GM23338 (cell line): ENCODE measurements at regions not wholly inside any gene's neighbourhood (a gene's known extent, or its start where the extent isn't known, plus 50 kb on each side); places are given as distances from the start of the nearest gene placed in this dataset.

Source experiments
- ATAC-seq: fragments of 200-7000 bp; cut with Tn5 transposase; 3 replicates; pipeline ENCODE4 v1.9.1; 2020
- DNase-seq: peaks from one replicate; pipeline ENCODE4 v3.0.0-alpha.2; 2015; ENCODE audit warnings: low spot score
- H2AFZ ChIP-seq: fragments of 200-600 bp; sonication (generic); 2 replicates; pipeline ENCODE4 v1.8.0; 2016; ENCODE audit warnings: antibody characterized with exemption, mild to moderate bottlenecking, moderate library complexity
- H3F3A ChIP-seq: fragments of 200-600 bp; sonication (generic); replicated peaks from 2 replicates; pipeline ENCODE4 v1.8.0; 2017; ENCODE audit warnings: antibody characterized with exemption, mixed run types, low read depth
- H3K27ac ChIP-seq: fragments of 200-600 bp; sonication (generic); 2 replicates; pipeline ENCODE4 v1.6.1; 2016; ENCODE audit warnings: low read depth
- H3K27me3 ChIP-seq: fragments of 200-600 bp; sonication (generic); 2 replicates; pipeline ENCODE4 v1.8.0; 2016; ENCODE audit warnings: mild to moderate bottlenecking, mixed run types, moderate library complexity; ENCODE audit not compliant: insufficient read depth
- H3K36me3 ChIP-seq: fragments of 200-600 bp; sonication (generic); 2 replicates; pipeline ENCODE4 v1.8.0; 2016; ENCODE audit warnings: mild to moderate bottlenecking; ENCODE audit not compliant: insufficient read depth
- H3K4me1 ChIP-seq: fragments of 200-600 bp; sonication (generic); 2 replicates; pipeline ENCODE4 v1.8.0; 2016; ENCODE audit warnings: mild to moderate bottlenecking, moderate library complexity; ENCODE audit not compliant: insufficient read depth
- H3K4me2 ChIP-seq: fragments of 200-600 bp; sonication (generic); 2 replicates; pipeline ENCODE4 v1.7.1; 2017; ENCODE audit warnings: mixed run types
- H3K4me3 ChIP-seq: fragments of 200-600 bp; sonication (generic); 2 replicates; pipeline ENCODE4 v1.6.1; 2016; ENCODE audit warnings: mixed run types
- H3K79me2 ChIP-seq: fragments of 200-600 bp; sonication (generic); replicated peaks from 2 replicates; pipeline ENCODE4 v1.8.0; 2017; ENCODE audit warnings: mild to moderate bottlenecking; ENCODE audit not compliant: insufficient read depth
- H3K9me2 ChIP-seq: fragments of 200-600 bp; sonication (generic); 2 replicates; pipeline ENCODE4 v1.8.0; 2017; ENCODE audit not compliant: insufficient read depth
- H4K20me1 ChIP-seq: fragments of 200-600 bp; sonication (generic); replicated peaks from 2 replicates; pipeline ENCODE4 v1.8.0; 2017; ENCODE audit warnings: mild to moderate bottlenecking; ENCODE audit not compliant: insufficient read depth
- H3K27ac Mint-ChIP-seq: 2 replicates; pipeline ENCODE4 v1.8.0; 2020; ENCODE audit warnings: inconsistent platforms, mild to moderate bottlenecking, moderate library complexity, mixed read lengths
- H3K27me3 Mint-ChIP-seq: 3 replicates; pipeline ENCODE4 v1.8.0; 2022; ENCODE audit warnings: low read depth, mild to moderate bottlenecking, moderate library complexity, mixed read lengths, inconsistent platforms; ENCODE audit not compliant: insufficient read depth, poor library complexity
- H3K36me3 Mint-ChIP-seq: 3 replicates; pipeline ENCODE4 v1.8.0; 2021; ENCODE audit warnings: low read depth, mild to moderate bottlenecking, inconsistent platforms, moderate library complexity, mixed read lengths
- H3K4me1 Mint-ChIP-seq: 3 replicates; pipeline ENCODE4 v1.8.0; 2020; ENCODE audit warnings: mild to moderate bottlenecking, inconsistent platforms, mixed read lengths
- H3K4me3 Mint-ChIP-seq: 3 replicates; pipeline ENCODE4 v1.8.0; 2021; ENCODE audit warnings: moderate library complexity, mild to moderate bottlenecking, inconsistent platforms, mixed read lengths
- H3K9me3 Mint-ChIP-seq: 3 replicates; pipeline ENCODE4 v1.8.0; 2020; ENCODE audit warnings: moderate library complexity, mild to moderate bottlenecking, inconsistent platforms, mixed read lengths
- ETS1 ChIP-seq: IDR thresholded peaks from 2 replicates; pipeline ENCODE4 v1.6.1; 2016; ENCODE audit warnings: antibody characterized with exemption
- NANOG ChIP-seq: IDR thresholded peaks from 2 replicates; pipeline ENCODE4 v1.6.1; 2016; ENCODE audit warnings: antibody characterized with exemption, borderline replicate concordance
- POLR2AphosphoS5 ChIP-seq: IDR thresholded peaks from 2 replicates; pipeline ENCODE4 v1.6.1; 2016; ENCODE audit warnings: antibody characterized with exemption, low read depth
- ZNF114 ChIP-seq: fragments of 250-450 bp; sonication (Bioruptor Pico); IDR thresholded peaks from 2 replicates; pipeline ENCODE4 v1.5.0; 2020; ENCODE audit warnings: mild to moderate bottlenecking, moderate library complexity
- ZNF462 ChIP-seq: fragments of 250-450 bp; sonication (Bioruptor Pico); IDR thresholded peaks from 2 replicates; pipeline ENCODE4 v1.5.0; 2020; ENCODE audit warnings: mild to moderate bottlenecking, moderate library complexity

- Histone ChIP-seq H3K9me2 (no peaks in the 10 kb centered on the region), H3K27me3 (no peaks in the 10 kb centered on the region), H3K27ac (no peak overlapping the region), H3K4me1 (0 out of 2 replicates have a peak, but pooled peaks cover 4% of the 10 kb centered on the region), H3K36me3 (no peaks in the 10 kb centered on the region), H3K4me2 (no peak overlapping the region), H4K20me1 (no peaks in the 10 kb centered on the region), H3F3A (no peaks in the 10 kb centered on the region), H3K4me3 (no peak overlapping the region), H3K79me2 (no peaks in the 10 kb centered on the region), H2AFZ (peak overlapping the region; percentile 29; the same call in 1 of the 2 replicates)
- no peak overlapping the region for H3K27ac Mint-ChIP-seq
- peaks cover 3% of the 10 kb centered on the region for H3K27me3 Mint-ChIP-seq
- H3K9me3 Mint-ChIP-seq: no peaks in the 10 kb centered on the region
- H3K36me3 Mint-ChIP-seq: no peaks in the 10 kb centered on the region
- peaks cover 3% of the 10 kb centered on the region; the same call in 1 of the 3 replicates for H3K4me1 Mint-ChIP-seq
- DNase-seq (no peak), ATAC-seq (peak; percentile 54)
- no peak for TF ChIP-seq ZNF114 (CRISPR knock-in tag)
- TF ChIP-seq ZNF462: 0 out of 2 replicates have a peak, but pooled peaks have one; percentile 17
- H3K4me3 Mint-ChIP-seq: no peak overlapping the region
Measured at GRCh38 chr4:147025042-147025441, 79.4 kb upstream of the TTC29 start.

GRCh38 chr4:147029296-147029695, 83.6 kb upstream of the TTC29 start:
- TF ChIP-seq POLR2AphosphoS5: no peak
- TF ChIP-seq ETS1: no peak
- TF ChIP-seq NANOG: no peak
- Histone ChIP-seq H3K79me2 (no peaks in the 10 kb centered on the region), H3K4me1 (peaks cover 12% of the 10 kb centered on the region; the same call in 1 of the 2 replicates), H3K27me3 (no peaks in the 10 kb centered on the region), H3K4me2 (no peak overlapping the region), H2AFZ (no peak overlapping the region), H3F3A (no peaks in the 10 kb centered on the region), H4K20me1 (no peaks in the 10 kb centered on the region), H3K36me3 (no peaks in the 10 kb centered on the region), H3K9me2 (no peaks in the 10 kb centered on the region), H3K4me3 (no peak overlapping the region), H3K27ac (no peak overlapping the region)
- H3K4me3 Mint-ChIP-seq: no peak overlapping the region
- ATAC-seq (no peak), DNase-seq (no peak)
- H3K4me1 Mint-ChIP-seq: peaks cover 7% of the 10 kb centered on the region; the same call in 2 of the 3 replicates
- H3K27ac Mint-ChIP-seq: no peak overlapping the region
- no peaks in the 10 kb centered on the region for H3K27me3 Mint-ChIP-seq
- H3K9me3 Mint-ChIP-seq: no peaks in the 10 kb centered on the region
- no peaks in the 10 kb centered on the region for H3K36me3 Mint-ChIP-seq
